GM23338 (cell line): ENCODE measurements at regions not wholly inside any gene's neighbourhood (a gene's known extent, or its start where the extent isn't known, plus 50 kb on each side); places are given as distances from the start of the nearest gene placed in this dataset.

ENCODE experiments used
- ATAC-seq: fragments of 200-7000 bp; cut with Tn5 transposase; 3 replicates; pipeline ENCODE4 v1.9.1; 2020
- DNase-seq: peaks from one replicate; pipeline ENCODE4 v3.0.0-alpha.2; 2015; ENCODE audit warnings: low spot score
- H2AFZ ChIP-seq: fragments of 200-600 bp; sonication (generic); 2 replicates; pipeline ENCODE4 v1.8.0; 2016; ENCODE audit warnings: antibody characterized with exemption, mild to moderate bottlenecking, moderate library complexity
- H3F3A ChIP-seq: fragments of 200-600 bp; sonication (generic); replicated peaks from 2 replicates; pipeline ENCODE4 v1.8.0; 2017; ENCODE audit warnings: antibody characterized with exemption, mixed run types, low read depth
- H3K27ac ChIP-seq: fragments of 200-600 bp; sonication (generic); 2 replicates; pipeline ENCODE4 v1.6.1; 2016; ENCODE audit warnings: low read depth
- H3K27me3 ChIP-seq: fragments of 200-600 bp; sonication (generic); 2 replicates; pipeline ENCODE4 v1.8.0; 2016; ENCODE audit warnings: mild to moderate bottlenecking, mixed run types, moderate library complexity; ENCODE audit not compliant: insufficient read depth
- H3K36me3 ChIP-seq: fragments of 200-600 bp; sonication (generic); 2 replicates; pipeline ENCODE4 v1.8.0; 2016; ENCODE audit warnings: mild to moderate bottlenecking; ENCODE audit not compliant: insufficient read depth
- H3K4me1 ChIP-seq: fragments of 200-600 bp; sonication (generic); 2 replicates; pipeline ENCODE4 v1.8.0; 2016; ENCODE audit warnings: mild to moderate bottlenecking, moderate library complexity; ENCODE audit not compliant: insufficient read depth
- H3K4me2 ChIP-seq: fragments of 200-600 bp; sonication (generic); 2 replicates; pipeline ENCODE4 v1.7.1; 2017; ENCODE audit warnings: mixed run types
- H3K4me3 ChIP-seq: fragments of 200-600 bp; sonication (generic); 2 replicates; pipeline ENCODE4 v1.6.1; 2016; ENCODE audit warnings: mixed run types
- H3K79me2 ChIP-seq: fragments of 200-600 bp; sonication (generic); replicated peaks from 2 replicates; pipeline ENCODE4 v1.8.0; 2017; ENCODE audit warnings: mild to moderate bottlenecking; ENCODE audit not compliant: insufficient read depth
- H3K9me2 ChIP-seq: fragments of 200-600 bp; sonication (generic); 2 replicates; pipeline ENCODE4 v1.8.0; 2017; ENCODE audit not compliant: insufficient read depth
- H4K20me1 ChIP-seq: fragments of 200-600 bp; sonication (generic); replicated peaks from 2 replicates; pipeline ENCODE4 v1.8.0; 2017; ENCODE audit warnings: mild to moderate bottlenecking; ENCODE audit not compliant: insufficient read depth
- H3K27ac Mint-ChIP-seq: 2 replicates; pipeline ENCODE4 v1.8.0; 2020; ENCODE audit warnings: inconsistent platforms, mild to moderate bottlenecking, moderate library complexity, mixed read lengths
- H3K27me3 Mint-ChIP-seq: 3 replicates; pipeline ENCODE4 v1.8.0; 2022; ENCODE audit warnings: low read depth, mild to moderate bottlenecking, moderate library complexity, mixed read lengths, inconsistent platforms; ENCODE audit not compliant: insufficient read depth, poor library complexity
- H3K36me3 Mint-ChIP-seq: 3 replicates; pipeline ENCODE4 v1.8.0; 2021; ENCODE audit warnings: low read depth, mild to moderate bottlenecking, inconsistent platforms, moderate library complexity, mixed read lengths
- H3K4me1 Mint-ChIP-seq: 3 replicates; pipeline ENCODE4 v1.8.0; 2020; ENCODE audit warnings: mild to moderate bottlenecking, inconsistent platforms, mixed read lengths
- H3K4me3 Mint-ChIP-seq: 3 replicates; pipeline ENCODE4 v1.8.0; 2021; ENCODE audit warnings: moderate library complexity, mild to moderate bottlenecking, inconsistent platforms, mixed read lengths
- H3K9me3 Mint-ChIP-seq: 3 replicates; pipeline ENCODE4 v1.8.0; 2020; ENCODE audit warnings: moderate library complexity, mild to moderate bottlenecking, inconsistent platforms, mixed read lengths
- CREB1 ChIP-seq: fragments of 250-450 bp; sonication (Bioruptor Pico); IDR thresholded peaks from 2 replicates; pipeline ENCODE4 v1.5.0; 2020; ENCODE audit warnings: low read depth, mild to moderate bottlenecking, moderate library complexity
- EZH2 ChIP-seq: fragments of 200-600 bp; sonication (generic); IDR thresholded peaks from one replicate; pipeline ENCODE4 v1.8.0; 2017; ENCODE audit warnings: antibody characterized with exemption, mild to moderate bottlenecking, low read depth; ENCODE audit not compliant: unreplicated experiment
- EZH2phosphoT487 ChIP-seq: fragments of 200-600 bp; sonication (generic); IDR thresholded peaks from one replicate; pipeline ENCODE4 v1.8.1; 2018; ENCODE audit warnings: antibody characterized with exemption; ENCODE audit not compliant: unreplicated experiment
- JUNB ChIP-seq: IDR thresholded peaks from one replicate; pipeline ENCODE4 v1.6.1; 2016; ENCODE audit warnings: antibody characterized with exemption; ENCODE audit not compliant: unreplicated experiment
- POLR2AphosphoS5 ChIP-seq: IDR thresholded peaks from 2 replicates; pipeline ENCODE4 v1.6.1; 2016; ENCODE audit warnings: antibody characterized with exemption, low read depth
- STAT1 ChIP-seq: IDR thresholded peaks from one replicate; pipeline ENCODE4 v1.6.1; 2016; ENCODE audit warnings: antibody characterized with exemption; ENCODE audit not compliant: unreplicated experiment
- ZNF114 ChIP-seq: fragments of 250-450 bp; sonication (Bioruptor Pico); IDR thresholded peaks from 2 replicates; pipeline ENCODE4 v1.5.0; 2020; ENCODE audit warnings: mild to moderate bottlenecking, moderate library complexity
- ZNF331 ChIP-seq: fragments of 250-450 bp; sonication (Bioruptor Pico); IDR thresholded peaks from 2 replicates; pipeline ENCODE4 v1.5.0; 2020; ENCODE audit warnings: low read depth, mild to moderate bottlenecking, moderate library complexity
- TF ChIP-seq, protein P1 (sequence below), 2 experiments: fragments of 200-600 bp in 1 of 2; sonication (generic) in 1 of 2; conservative IDR thresholded peaks; 2 replicates each; pipeline versions ENCODE4 v1.5.1 to v1.6.1; 2016 to 2017; ENCODE audit warnings: antibody characterized with exemption in 2 of 2, low read depth in 2 of 2, mild to moderate bottlenecking in 2 of 2, moderate library complexity in 1 of 2
- TF ChIP-seq, protein P2 (sequence below): fragments of 250-450 bp; sonication (Bioruptor Pico); IDR thresholded peaks from 2 replicates; pipeline ENCODE4 v1.5.0; 2020; ENCODE audit warnings: mild to moderate bottlenecking, moderate library complexity
- TF ChIP-seq, protein P3 (sequence below): IDR thresholded peaks from 2 replicates; pipeline ENCODE4 v1.6.1; 2016; ENCODE audit warnings: antibody characterized with exemption

DNA sequence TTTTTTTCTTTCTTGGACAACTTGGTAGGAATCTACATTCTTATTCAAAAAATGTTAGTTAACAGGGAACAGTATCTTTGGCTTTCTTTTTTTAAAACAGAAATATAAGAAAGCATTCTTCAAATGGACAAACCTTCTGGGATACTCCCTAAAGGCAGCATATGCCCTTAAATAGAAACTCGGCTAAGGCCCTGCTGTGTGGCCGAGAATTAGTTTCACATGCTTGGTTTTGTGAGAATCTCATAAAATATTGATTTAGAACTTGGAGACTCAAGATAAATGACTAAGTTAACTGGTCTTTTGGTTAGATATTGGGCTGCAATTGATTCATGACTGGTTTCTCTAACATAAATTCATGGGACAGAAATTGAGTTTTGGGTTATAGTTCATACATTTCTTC is 359.9 kb upstream of the XYLT1 start (continued):
- TF ChIP-seq, protein P1, sequence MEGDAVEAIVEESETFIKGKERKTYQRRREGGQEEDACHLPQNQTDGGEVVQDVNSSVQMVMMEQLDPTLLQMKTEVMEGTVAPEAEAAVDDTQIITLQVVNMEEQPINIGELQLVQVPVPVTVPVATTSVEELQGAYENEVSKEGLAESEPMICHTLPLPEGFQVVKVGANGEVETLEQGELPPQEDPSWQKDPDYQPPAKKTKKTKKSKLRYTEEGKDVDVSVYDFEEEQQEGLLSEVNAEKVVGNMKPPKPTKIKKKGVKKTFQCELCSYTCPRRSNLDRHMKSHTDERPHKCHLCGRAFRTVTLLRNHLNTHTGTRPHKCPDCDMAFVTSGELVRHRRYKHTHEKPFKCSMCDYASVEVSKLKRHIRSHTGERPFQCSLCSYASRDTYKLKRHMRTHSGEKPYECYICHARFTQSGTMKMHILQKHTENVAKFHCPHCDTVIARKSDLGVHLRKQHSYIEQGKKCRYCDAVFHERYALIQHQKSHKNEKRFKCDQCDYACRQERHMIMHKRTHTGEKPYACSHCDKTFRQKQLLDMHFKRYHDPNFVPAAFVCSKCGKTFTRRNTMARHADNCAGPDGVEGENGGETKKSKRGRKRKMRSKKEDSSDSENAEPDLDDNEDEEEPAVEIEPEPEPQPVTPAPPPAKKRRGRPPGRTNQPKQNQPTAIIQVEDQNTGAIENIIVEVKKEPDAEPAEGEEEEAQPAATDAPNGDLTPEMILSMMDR (conservative IDR thresholded peaks at IDR 0.05; ENCODE audit: low read depth in 2 of 2), result no peak
- TF ChIP-seq STAT1 (no peak), ZNF114 (CRISPR knock-in tag) (no peak)
- TF ChIP-seq, protein P2, sequence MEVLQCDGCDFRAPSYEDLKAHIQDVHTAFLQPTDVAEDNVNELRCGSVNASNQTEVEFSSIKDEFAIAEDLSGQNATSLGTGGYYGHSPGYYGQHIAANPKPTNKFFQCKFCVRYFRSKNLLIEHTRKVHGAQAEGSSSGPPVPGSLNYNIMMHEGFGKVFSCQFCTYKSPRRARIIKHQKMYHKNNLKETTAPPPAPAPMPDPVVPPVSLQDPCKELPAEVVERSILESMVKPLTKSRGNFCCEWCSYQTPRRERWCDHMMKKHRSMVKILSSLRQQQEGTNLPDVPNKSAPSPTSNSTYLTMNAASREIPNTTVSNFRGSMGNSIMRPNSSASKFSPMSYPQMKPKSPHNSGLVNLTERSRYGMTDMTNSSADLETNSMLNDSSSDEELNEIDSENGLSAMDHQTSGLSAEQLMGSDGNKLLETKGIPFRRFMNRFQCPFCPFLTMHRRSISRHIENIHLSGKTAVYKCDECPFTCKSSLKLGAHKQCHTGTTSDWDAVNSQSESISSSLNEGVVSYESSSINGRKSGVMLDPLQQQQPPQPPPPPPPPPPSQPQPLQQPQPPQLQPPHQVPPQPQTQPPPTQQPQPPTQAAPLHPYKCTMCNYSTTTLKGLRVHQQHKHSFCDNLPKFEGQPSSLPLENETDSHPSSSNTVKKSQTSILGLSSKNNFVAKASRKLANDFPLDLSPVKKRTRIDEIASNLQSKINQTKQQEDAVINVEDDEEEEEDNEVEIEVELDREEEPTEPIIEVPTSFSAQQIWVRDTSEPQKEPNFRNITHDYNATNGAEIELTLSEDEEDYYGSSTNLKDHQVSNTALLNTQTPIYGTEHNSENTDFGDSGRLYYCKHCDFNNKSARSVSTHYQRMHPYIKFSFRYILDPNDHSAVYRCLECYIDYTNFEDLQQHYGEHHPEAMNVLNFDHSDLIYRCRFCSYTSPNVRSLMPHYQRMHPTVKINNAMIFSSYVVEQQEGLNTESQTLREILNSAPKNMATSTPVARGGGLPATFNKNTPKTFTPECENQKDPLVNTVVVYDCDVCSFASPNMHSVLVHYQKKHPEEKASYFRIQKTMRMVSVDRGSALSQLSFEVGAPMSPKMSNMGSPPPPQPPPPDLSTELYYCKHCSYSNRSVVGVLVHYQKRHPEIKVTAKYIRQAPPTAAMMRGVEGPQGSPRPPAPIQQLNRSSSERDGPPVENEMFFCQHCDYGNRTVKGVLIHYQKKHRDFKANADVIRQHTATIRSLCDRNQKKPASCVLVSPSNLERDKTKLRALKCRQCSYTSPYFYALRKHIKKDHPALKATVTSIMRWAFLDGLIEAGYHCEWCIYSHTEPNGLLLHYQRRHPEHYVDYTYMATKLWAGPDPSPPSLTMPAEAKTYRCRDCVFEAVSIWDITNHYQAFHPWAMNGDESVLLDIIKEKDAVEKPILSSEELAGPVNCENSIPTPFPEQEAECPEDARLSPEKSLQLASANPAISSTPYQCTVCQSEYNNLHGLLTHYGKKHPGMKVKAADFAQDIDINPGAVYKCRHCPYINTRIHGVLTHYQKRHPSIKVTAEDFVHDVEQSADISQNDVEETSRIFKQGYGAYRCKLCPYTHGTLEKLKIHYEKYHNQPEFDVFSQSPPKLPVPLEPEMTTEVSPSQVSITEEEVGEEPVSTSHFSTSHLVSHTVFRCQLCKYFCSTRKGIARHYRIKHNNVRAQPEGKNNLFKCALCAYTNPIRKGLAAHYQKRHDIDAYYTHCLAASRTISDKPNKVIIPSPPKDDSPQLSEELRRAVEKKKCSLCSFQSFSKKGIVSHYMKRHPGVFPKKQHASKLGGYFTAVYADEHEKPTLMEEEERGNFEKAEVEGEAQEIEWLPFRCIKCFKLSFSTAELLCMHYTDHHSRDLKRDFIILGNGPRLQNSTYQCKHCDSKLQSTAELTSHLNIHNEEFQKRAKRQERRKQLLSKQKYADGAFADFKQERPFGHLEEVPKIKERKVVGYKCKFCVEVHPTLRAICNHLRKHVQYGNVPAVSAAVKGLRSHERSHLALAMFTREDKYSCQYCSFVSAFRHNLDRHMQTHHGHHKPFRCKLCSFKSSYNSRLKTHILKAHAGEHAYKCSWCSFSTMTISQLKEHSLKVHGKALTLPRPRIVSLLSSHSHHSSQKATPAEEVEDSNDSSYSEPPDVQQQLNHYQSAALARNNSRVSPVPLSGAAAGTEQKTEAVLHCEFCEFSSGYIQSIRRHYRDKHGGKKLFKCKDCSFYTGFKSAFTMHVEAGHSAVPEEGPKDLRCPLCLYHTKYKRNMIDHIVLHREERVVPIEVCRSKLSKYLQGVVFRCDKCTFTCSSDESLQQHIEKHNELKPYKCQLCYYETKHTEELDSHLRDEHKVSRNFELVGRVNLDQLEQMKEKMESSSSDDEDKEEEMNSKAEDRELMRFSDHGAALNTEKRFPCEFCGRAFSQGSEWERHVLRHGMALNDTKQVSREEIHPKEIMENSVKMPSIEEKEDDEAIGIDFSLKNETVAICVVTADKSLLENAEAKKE, result no peak

DNA sequence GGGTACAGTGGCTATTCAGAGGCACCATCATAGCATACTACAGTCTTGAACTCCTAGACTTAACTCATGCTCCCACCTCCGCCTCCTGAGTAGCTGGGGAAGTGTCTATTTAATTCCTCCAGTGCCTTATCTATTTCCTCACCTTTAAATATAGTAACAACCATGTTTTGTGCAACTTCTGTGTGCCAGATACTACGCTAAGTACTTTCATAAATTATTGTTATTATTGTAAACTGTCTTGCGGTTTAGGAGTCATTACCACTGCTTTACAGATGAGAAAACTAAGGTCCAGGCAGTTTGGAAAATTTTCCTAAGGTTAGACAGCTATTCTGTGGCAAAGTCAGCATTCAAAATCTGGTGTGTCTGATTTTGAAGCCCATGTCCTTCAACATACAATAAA is 359.1 kb upstream of the XYLT1 start:
- Mint-ChIP-seq H3K4me1 (peaks cover 4% of the 10 kb centered on the region; the same call in 1 of the 3 replicates), H3K27me3 (no peaks in the 10 kb centered on the region), H3K27ac (no peak overlapping the region), H3K9me3 (no peaks in the 10 kb centered on the region), H3K4me3 (no peak overlapping the region), H3K36me3 (no peaks in the 10 kb centered on the region)
- Histone ChIP-seq H3K4me1 (peaks cover 4% of the 10 kb centered on the region; the same call in 1 of the 2 replicates), H3K4me3 (no peak overlapping the region), H3K36me3 (no peaks in the 10 kb centered on the region), H3K27ac (no peak overlapping the region), H3K9me2 (peaks cover 5% of the 10 kb centered on the region; the same call in 1 of the 2 replicates), H2AFZ (no peak overlapping the region), H3K4me2 (no peak overlapping the region), H4K20me1 (no peaks in the 10 kb centered on the region), H3K79me2 (no peaks in the 10 kb centered on the region), H3F3A (no peaks in the 10 kb centered on the region), H3K27me3 (no peaks in the 10 kb centered on the region)
- DNase-seq (no peak), ATAC-seq (no peak)
- no peak for TF ChIP-seq EZH2
- no peak for TF ChIP-seq JUNB
- TF ChIP-seq CREB1 (CRISPR knock-in tag), result no peak
- no peak for TF ChIP-seq STAT1
- TF ChIP-seq, protein P1 (conservative IDR thresholded peaks at IDR 0.05; ENCODE audit: low read depth in 2 of 2), result no peak
- no peak for TF ChIP-seq POLR2AphosphoS5
- TF ChIP-seq EZH2phosphoT487, result no peak
- TF ChIP-seq, protein P3, sequence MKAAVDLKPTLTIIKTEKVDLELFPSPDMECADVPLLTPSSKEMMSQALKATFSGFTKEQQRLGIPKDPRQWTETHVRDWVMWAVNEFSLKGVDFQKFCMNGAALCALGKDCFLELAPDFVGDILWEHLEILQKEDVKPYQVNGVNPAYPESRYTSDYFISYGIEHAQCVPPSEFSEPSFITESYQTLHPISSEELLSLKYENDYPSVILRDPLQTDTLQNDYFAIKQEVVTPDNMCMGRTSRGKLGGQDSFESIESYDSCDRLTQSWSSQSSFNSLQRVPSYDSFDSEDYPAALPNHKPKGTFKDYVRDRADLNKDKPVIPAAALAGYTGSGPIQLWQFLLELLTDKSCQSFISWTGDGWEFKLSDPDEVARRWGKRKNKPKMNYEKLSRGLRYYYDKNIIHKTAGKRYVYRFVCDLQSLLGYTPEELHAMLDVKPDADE, result no peak
- TF ChIP-seq ZNF331, result no peak
